ENCODE measurements at regions not wholly inside any gene's neighbourhood (a gene's known extent, or its start where the extent isn't known, plus 50 kb on each side); places are given as distances from the start of the nearest gene placed in this dataset.

DNA sequence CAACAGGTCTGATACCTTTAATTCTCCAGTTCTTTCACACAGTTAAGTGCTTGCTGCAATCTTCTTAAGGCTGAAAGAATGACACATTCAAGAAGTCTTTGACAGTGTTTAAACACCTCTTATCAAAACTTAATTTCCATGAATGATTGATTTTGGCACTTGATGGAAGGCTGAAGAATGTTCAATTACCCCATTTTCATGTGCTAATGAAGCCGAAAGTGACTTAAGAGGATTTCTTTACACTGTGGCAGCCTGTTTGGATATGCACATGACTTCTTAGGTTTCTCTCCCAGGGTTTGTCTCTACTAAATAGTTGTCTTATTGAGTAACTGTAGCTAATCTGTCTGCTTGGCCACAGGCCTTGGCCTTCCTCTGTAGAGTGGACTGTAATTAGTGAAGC, 81.1 kb upstream of the PRDM1 start:
- peaks cover 12 to 21% of the 10 kb centered on the region in 2 donors for H3K27me3 ChIP-seq (ENCODE audit: control insufficient read depth in 2 of 2, insufficient read depth in 2 of 2, low read length in 2 of 2)
- no CpG with 5 or more reads among the region's 1 CpG for WGBS (ENCODE audit: insufficient coverage)
- no peak overlapping the region for H3K9ac ChIP-seq (ENCODE audit: insufficient read depth, low read length, poor library complexity, severe bottlenecking)
- Mint-ChIP-seq H3K36me3 (no peaks in the 10 kb centered on the region), H3K4me3 (no peak overlapping the region), H3K27ac (no peak overlapping the region), H3K9me3 (peaks cover 0 to 3% (median 0%) of the 10 kb centered on the region in 7 donors), H3K27me3 (ENCODE audit: low read depth in 3 of 3) (peaks cover 20 to 31% (median 25%) of the 10 kb centered on the region in 3 donors), H3K4me1 (no peaks in the 10 kb centered on the region)
- TF ChIP-seq, protein P1, sequence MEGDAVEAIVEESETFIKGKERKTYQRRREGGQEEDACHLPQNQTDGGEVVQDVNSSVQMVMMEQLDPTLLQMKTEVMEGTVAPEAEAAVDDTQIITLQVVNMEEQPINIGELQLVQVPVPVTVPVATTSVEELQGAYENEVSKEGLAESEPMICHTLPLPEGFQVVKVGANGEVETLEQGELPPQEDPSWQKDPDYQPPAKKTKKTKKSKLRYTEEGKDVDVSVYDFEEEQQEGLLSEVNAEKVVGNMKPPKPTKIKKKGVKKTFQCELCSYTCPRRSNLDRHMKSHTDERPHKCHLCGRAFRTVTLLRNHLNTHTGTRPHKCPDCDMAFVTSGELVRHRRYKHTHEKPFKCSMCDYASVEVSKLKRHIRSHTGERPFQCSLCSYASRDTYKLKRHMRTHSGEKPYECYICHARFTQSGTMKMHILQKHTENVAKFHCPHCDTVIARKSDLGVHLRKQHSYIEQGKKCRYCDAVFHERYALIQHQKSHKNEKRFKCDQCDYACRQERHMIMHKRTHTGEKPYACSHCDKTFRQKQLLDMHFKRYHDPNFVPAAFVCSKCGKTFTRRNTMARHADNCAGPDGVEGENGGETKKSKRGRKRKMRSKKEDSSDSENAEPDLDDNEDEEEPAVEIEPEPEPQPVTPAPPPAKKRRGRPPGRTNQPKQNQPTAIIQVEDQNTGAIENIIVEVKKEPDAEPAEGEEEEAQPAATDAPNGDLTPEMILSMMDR (IDR thresholded peaks at IDR 0.05): no peak
- H3K79me2 ChIP-seq (ENCODE audit: insufficient read depth, low read length): no peaks in the 10 kb centered on the region
- no peaks in the 10 kb centered on the region for H3K4me1 ChIP-seq (ENCODE audit: control insufficient read depth in 1 of 2, insufficient read depth in 2 of 2, low read length in 2 of 2)
- H3K9me3 ChIP-seq (replicated peaks in 1 of 2; ENCODE audit: control insufficient read depth in 1 of 2, insufficient read depth in 1 of 2, low read length in 2 of 2): no peaks in the 10 kb centered on the region
- no peaks in the 10 kb centered on the region for H3K36me3 ChIP-seq (replicated peaks in 1 of 2; ENCODE audit: control insufficient read depth in 1 of 2, insufficient read depth in 2 of 2, low read length in 2 of 2)
- H2AFZ ChIP-seq (ENCODE audit: insufficient read depth, low read depth, low read length, poor library complexity, severe bottlenecking): no peak overlapping the region
- intact Hi-C loops (cut with micrococcal nuclease): no loop called here
- H3K4me2 ChIP-seq (replicated peaks; ENCODE audit: extremely low read depth, low read length, poor library complexity, severe bottlenecking): no peak overlapping the region
- no peak overlapping the region for H3K27ac ChIP-seq (ENCODE audit: low read depth in 1 of 2, low read length in 2 of 2)
- DNase-seq: no peak
- H4K20me1 ChIP-seq (ENCODE audit: insufficient read depth, low read length): no peaks in the 10 kb centered on the region
- H3K4me3 ChIP-seq (replicated peaks in 1 of 3; ENCODE audit: low read depth in 2 of 3, low read length in 3 of 3): no peak overlapping the region

DNA sequence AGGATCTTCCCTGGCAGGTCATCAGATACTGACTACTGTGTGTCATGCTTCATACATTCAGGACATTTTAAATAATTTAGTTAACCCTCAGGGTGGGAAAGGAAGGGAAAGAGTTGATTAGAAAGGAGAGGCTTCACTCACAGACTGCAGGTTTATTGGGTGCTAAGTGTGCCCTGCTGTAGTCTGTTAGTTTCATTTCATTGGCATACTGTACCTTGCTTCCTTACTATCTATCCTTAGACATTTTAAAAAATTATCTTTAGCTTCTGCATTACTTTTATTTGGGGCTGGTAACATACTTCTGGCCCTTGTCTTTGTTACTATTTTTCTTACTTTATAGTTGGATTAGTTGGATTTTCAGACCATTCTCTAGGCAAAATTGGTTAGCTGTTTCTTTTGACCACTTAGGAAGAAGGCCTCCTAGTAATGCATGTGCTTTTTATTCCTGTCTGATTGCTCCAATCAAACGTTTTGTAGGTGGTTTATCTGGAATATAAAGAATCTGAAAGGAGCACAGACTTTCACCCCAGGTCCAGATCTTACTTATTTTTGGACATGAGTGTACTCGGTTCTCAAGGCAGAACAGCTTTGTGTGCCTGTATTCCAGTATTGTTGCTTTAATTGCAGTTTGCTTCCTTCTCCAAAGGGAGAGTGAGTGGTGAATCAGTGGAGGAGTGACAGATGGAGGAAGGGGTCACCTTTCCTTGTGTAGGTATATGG, 82.7 kb upstream of the PRDM1 start:
- intact Hi-C loops (cut with micrococcal nuclease): no loop called here
- Mint-ChIP-seq H3K27ac (no peak overlapping the region), H3K4me1 (no peaks in the 10 kb centered on the region), H3K27me3 (ENCODE audit: low read depth in 3 of 3) (peaks cover 24 to 38% (median 27%) of the 10 kb centered on the region in 3 donors), H3K4me3 (peak overlapping the region in 1 of 2 donors; percentile 35), H3K9me3 (peaks cover 0 to 7% (median 0%) of the 10 kb centered on the region in 7 donors), H3K36me3 (no peaks in the 10 kb centered on the region)
- no peak for DNase-seq
- WGBS (ENCODE audit: insufficient coverage): no CpG with 5 or more reads among the region's 2 CpGs
- H3K79me2 ChIP-seq (ENCODE audit: insufficient read depth, low read length): no peaks in the 10 kb centered on the region
- no peak overlapping the region for H3K4me3 ChIP-seq (replicated peaks in 1 of 3; ENCODE audit: low read depth in 2 of 3, low read length in 3 of 3)
- H3K36me3 ChIP-seq (replicated peaks in 1 of 2; ENCODE audit: control insufficient read depth in 1 of 2, insufficient read depth in 2 of 2, low read length in 2 of 2): no peaks in the 10 kb centered on the region
- H3K27ac ChIP-seq (ENCODE audit: low read depth in 1 of 2, low read length in 2 of 2): no peak overlapping the region
- TF ChIP-seq, protein P1 (IDR thresholded peaks at IDR 0.05): no peak
- no peak overlapping the region for H2AFZ ChIP-seq (ENCODE audit: insufficient read depth, low read depth, low read length, poor library complexity, severe bottlenecking)
- no peaks in the 10 kb centered on the region for H4K20me1 ChIP-seq (ENCODE audit: insufficient read depth, low read length)
- peaks cover 18 to 36% of the 10 kb centered on the region in 2 donors for H3K27me3 ChIP-seq (ENCODE audit: control insufficient read depth in 2 of 2, insufficient read depth in 2 of 2, low read length in 2 of 2)
- H3K4me1 ChIP-seq (ENCODE audit: control insufficient read depth in 1 of 2, insufficient read depth in 2 of 2, low read length in 2 of 2): no peaks in the 10 kb centered on the region
- no peak overlapping the region for H3K4me2 ChIP-seq (replicated peaks; ENCODE audit: extremely low read depth, low read length, poor library complexity, severe bottlenecking)
- H3K9me3 ChIP-seq (replicated peaks in 1 of 2; ENCODE audit: control insufficient read depth in 1 of 2, insufficient read depth in 1 of 2, low read length in 2 of 2): no peaks in the 10 kb centered on the region
- H3K9ac ChIP-seq (ENCODE audit: insufficient read depth, low read length, poor library complexity, severe bottlenecking): no peak overlapping the region
